HepG2 (cell line): ENCODE measurements at regions not wholly inside any gene's neighbourhood (a gene's known extent, or its start where the extent isn't known, plus 50 kb on each side); places are given as distances from the start of the nearest gene placed in this dataset.

Experiments
- ATAC-seq: fragments of 200-7000 bp; cut with Tn5 transposase; 3 replicates; pipeline ENCODE4 v1.9.1; 2020; ENCODE audit warnings: mild to moderate bottlenecking, moderate library complexity
- BruUV-seq: library from RNA; stranded (reverse); fragments of 400-500 nt; replicated peaks from 2 replicates; lab custom pipeline; 2021; lab: Mats Ljungman, UMichigan
- CTCF ChIA-PET: fragments of 300-600 bp; formaldehyde crosslinking; extraction: SDS; loops from one replicate; lab custom pipeline; 2021; ENCODE audit warnings: low total read pairs, inconsistent platforms, low intra/inter-chr PET ratio; lab: Yijun Ruan, JAX
- POLR2A ChIA-PET: fragments of 350-600 bp; sonication (Branson Sonifier 250); formaldehyde crosslinking; loops from one replicate; lab custom pipeline; 2020; ENCODE audit warnings: antibody characterized with exemption, inconsistent platforms; lab: Yijun Ruan, JAX
- DNase-seq: peaks from one replicate; pipeline ENCODE4 v3.0.0-alpha.2; 2015; ENCODE audit warnings: low spot score
- FAIRE-seq: peaks from 3 replicates; lab custom pipeline; 2011; peaks lifted over from hg19 to GRCh38; lab: Jason Lieb, UNC
- H2AFZ ChIP-seq: one replicate; pipeline ENCODE4 v1.6.1; 2011; ENCODE audit warnings: low read length, inconsistent platforms
- H3K27ac ChIP-seq: fragments of 300-600 bp; 3 replicates; pipeline ENCODE4 v1.8.0; 2011; ENCODE audit warnings: mixed run types, mild to moderate bottlenecking, mixed read lengths, low read length, inconsistent platforms; ENCODE audit not compliant: insufficient read depth; ENCODE audit errors: extremely low read length
- H3K27me3 ChIP-seq, 2 experiments: fragments of 200-600 bp in 1 of 2; 2 replicates in 1 of 2; 3 replicates in 1 of 2; pipeline versions ENCODE4 v1.6.0 to v1.8.0; 2011; ENCODE audit warnings: low read length in 2 of 2, mild to moderate bottlenecking in 2 of 2, moderate library complexity in 2 of 2, inconsistent platforms in 1 of 2; ENCODE audit not compliant: insufficient read depth in 2 of 2, control insufficient read depth in 1 of 2
- H3K36me3 ChIP-seq, 2 experiments: fragments of 200-600 bp in 1 of 2; replicated peaks in 1 of 2; 2 replicates in 1 of 2; 3 replicates in 1 of 2; pipeline versions ENCODE4 v1.5.1 to v1.8.0; 2011; ENCODE audit warnings: low read length in 2 of 2, inconsistent platforms in 1 of 2; ENCODE audit not compliant: insufficient read depth in 2 of 2, control insufficient read depth in 1 of 2
- H3K4me1 ChIP-seq: 2 replicates; pipeline ENCODE4 v1.5.1; 2012; ENCODE audit warnings: low read length, inconsistent platforms; ENCODE audit not compliant: insufficient read depth
- H3K4me2 ChIP-seq: 2 replicates; pipeline ENCODE4 v1.6.0; 2011; ENCODE audit warnings: low read depth, low read length, inconsistent platforms
- H3K4me3 ChIP-seq, 3 experiments: fragments of 200-600 bp in 1 of 3; sonication (generic), shearing (Covaris generic) in 1 of 3; replicated peaks in 1 of 3; 2 replicates each; pipeline ENCODE4 v1.5.1; 2011 to 2016; ENCODE audit warnings: low read length in 3 of 3, inconsistent platforms in 2 of 3, low read depth in 2 of 3, mild to moderate bottlenecking in 2 of 3, control low read depth in 1 of 3, mixed read lengths in 1 of 3; ENCODE audit not compliant: insufficient read depth in 1 of 3
- H3K79me2 ChIP-seq: one replicate; pipeline ENCODE4 v1.6.1; 2011; ENCODE audit warnings: low read length, inconsistent platforms; ENCODE audit not compliant: insufficient read depth
- H3K9ac ChIP-seq: 2 replicates; pipeline ENCODE4 v1.6.0; 2011; ENCODE audit warnings: mild to moderate bottlenecking, low read depth, low read length, inconsistent platforms; ENCODE audit not compliant: insufficient read depth
- H3K9me3 ChIP-seq: 2 replicates; pipeline ENCODE4 v1.5.1; 2012; ENCODE audit warnings: mild to moderate bottlenecking, low read length
- H4K20me1 ChIP-seq: 2 replicates; pipeline ENCODE4 v1.6.0; 2011; ENCODE audit warnings: inconsistent platforms, mild to moderate bottlenecking, low read length, moderate library complexity; ENCODE audit not compliant: insufficient read depth
- CREBL2 ChIP-seq: sonication (generic); formaldehyde crosslinking; IDR thresholded peaks from 2 replicates; pipeline ENCODE4 v1.8.1; 2023; ENCODE audit warnings: missing genetic modification reagents, mild to moderate bottlenecking, borderline replicate concordance
- JUND ChIP-seq: sonication (generic); formaldehyde crosslinking; IDR thresholded peaks from 2 replicates; pipeline ENCODE4 v1.8.0; 2022; ENCODE audit warnings: mild to moderate bottlenecking, missing genetic modification reagents
- SETDB1 ChIP-seq: sonication (generic); formaldehyde crosslinking; IDR thresholded peaks from 2 replicates; pipeline ENCODE4 v1.5.1; 2020; ENCODE audit warnings: missing genetic modification reagents, mild to moderate bottlenecking, borderline replicate concordance
- SMAD1 ChIP-seq: sonication (generic); formaldehyde crosslinking; IDR thresholded peaks from 2 replicates; pipeline ENCODE4 v1.4.0; 2020; ENCODE audit warnings: missing genetic modification reagents, low read depth, mild to moderate bottlenecking, borderline replicate concordance
- SMARCE1 ChIP-seq: fragments of 450-650 bp; IDR thresholded peaks from 2 replicates; pipeline ENCODE4 v1.6.1; 2017; ENCODE audit warnings: borderline replicate concordance
- TMF1 ChIP-seq: sonication (generic); formaldehyde crosslinking; IDR thresholded peaks from 2 replicates; pipeline ENCODE4 v1.8.1; 2022; ENCODE audit warnings: low read depth, missing genetic modification reagents
- TRIM24 ChIP-seq: sonication (generic); formaldehyde crosslinking; IDR thresholded peaks from 2 replicates; pipeline ENCODE4 v1.8.0; 2022; ENCODE audit warnings: mild to moderate bottlenecking, missing genetic modification reagents
- ZNF468 ChIP-seq: sonication (generic); formaldehyde crosslinking; IDR thresholded peaks from 2 replicates; pipeline ENCODE4 v1.8.0; 2022; ENCODE audit warnings: mild to moderate bottlenecking, moderate library complexity, missing genetic modification reagents
- ZNF562 ChIP-seq: sonication (generic); formaldehyde crosslinking; IDR thresholded peaks from 2 replicates; pipeline ENCODE4 v1.8.0; 2022; ENCODE audit warnings: missing genetic modification reagents, borderline replicate concordance
- ZNF772 ChIP-seq: sonication (generic); formaldehyde crosslinking; IDR thresholded peaks from 2 replicates; pipeline ENCODE4 v1.5.0; 2020; ENCODE audit warnings: mild to moderate bottlenecking, missing genetic modification reagents
- ZNF773 ChIP-seq: sonication (generic); formaldehyde crosslinking; IDR thresholded peaks from 2 replicates; pipeline ENCODE4 v1.4.0; 2020; ENCODE audit warnings: missing genetic modification reagents, borderline replicate concordance
- ZUFSP ChIP-seq: sonication (generic); formaldehyde crosslinking; IDR thresholded peaks from 2 replicates; pipeline ENCODE4 v1.9.0; 2021; ENCODE audit warnings: missing genetic modification reagents, mild to moderate bottlenecking, borderline replicate concordance
- WGBS: methylation state at CpG from one replicate; pipeline ENCODE4 v1.1.6; 2017; ENCODE audit warnings: low lambda C conversion rate; 5-methylcytosine and 5-hydroxymethylcytosine counted together
- in situ Hi-C: cut with HindIII; loops from 2 replicates; pipeline ENCODE4 v1.10.0; 2017; ENCODE audit warnings: low pct_unique_long_range_greater_than_20kb; ENCODE audit not compliant: extremely low pct_ligation_motif_present
- intact Hi-C: fragments of 100-400 bp; cut with micrococcal nuclease; formaldehyde crosslinking; loops from one replicate; pipeline ENCODE4 v1.10.0; 2022; ENCODE audit not compliant: unreplicated experiment

- 51% methylated on average over 5 of the region's 5 CpGs for WGBS
- intact Hi-C loops, result no loop called here
- H3K27ac ChIP-seq, result no peak overlapping the region
- no peaks in the 10 kb centered on the region for H3K4me1 ChIP-seq
- DNase-seq (no peak), FAIRE-seq (no peak), ATAC-seq (no peak)
- ChIA-PET POLR2A (no interaction called here), CTCF (no interaction called here)
- H3K79me2 ChIP-seq, result no peaks in the 10 kb centered on the region
- no peak overlapping the region for H2AFZ ChIP-seq
- in situ Hi-C loops, result no loop called here
- H3K9me3 ChIP-seq, result no peaks in the 10 kb centered on the region
- H3K36me3 ChIP-seq, result no peaks in the 10 kb centered on the region
- BruUV-seq, result no TSS peak
- no peak overlapping the region for H3K4me3 ChIP-seq
- no peak overlapping the region for H3K4me2 ChIP-seq
- H3K27me3 ChIP-seq, result peaks cover 0 to 5% of the 10 kb centered on the region in 2 experiments; a peak in 1 of 5 replicates
- no peaks in the 10 kb centered on the region for H4K20me1 ChIP-seq
- H3K9ac ChIP-seq, result no peak overlapping the region
- TF ChIP-seq ZNF772 (CRISPR knock-in tag) (no peak), SMARCE1 (no peak), ZNF562 (CRISPR knock-in tag) (no peak), TRIM24 (CRISPR knock-in tag) (no peak), TMF1 (CRISPR knock-in tag) (no peak), CREBL2 (CRISPR knock-in tag) (no peak)
Observed at GRCh38 chr2:230600285-230600684, 112.4 kb upstream of the CAB39 start.

DNA sequence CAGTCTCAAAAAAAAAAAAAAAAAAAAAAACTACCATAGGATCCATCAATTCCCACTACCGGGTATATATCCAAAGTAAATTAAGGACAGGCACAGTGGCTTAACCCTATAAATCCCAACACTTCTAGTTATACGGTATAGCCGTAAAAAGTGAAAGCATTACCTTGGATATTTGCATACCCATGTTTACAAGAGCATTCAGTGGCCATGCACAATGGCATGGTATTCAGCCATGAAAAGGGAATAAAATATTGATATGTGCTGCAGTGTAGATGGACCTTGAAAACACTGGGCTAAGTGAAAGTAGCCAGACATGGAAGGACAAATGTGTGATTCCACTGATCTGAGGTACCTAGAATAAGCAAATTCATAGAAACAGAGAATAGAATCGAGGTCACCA lies 111.8 kb upstream of the CAB39 start:
- Histone ChIP-seq H3K27me3 (no peaks in the 10 kb centered on the region; a peak in 1 of 5 replicates), H3K36me3 (no peaks in the 10 kb centered on the region), H3K4me1 (no peaks in the 10 kb centered on the region), H3K27ac (no peak overlapping the region), H3K4me3 (no peak overlapping the region), H4K20me1 (no peaks in the 10 kb centered on the region), H3K4me2 (no peak overlapping the region), H3K79me2 (no peaks in the 10 kb centered on the region), H3K9me3 (no peaks in the 10 kb centered on the region), H2AFZ (no peak overlapping the region), H3K9ac (no peak overlapping the region)
- ATAC-seq (no peak), FAIRE-seq (no peak), DNase-seq (no peak)
- in situ Hi-C loops, result no loop called here
- no TSS peak for BruUV-seq
- intact Hi-C loops, result no loop called here
- ChIA-PET POLR2A (no interaction called here), CTCF (no interaction called here)
- TF ChIP-seq SETDB1, result no peak
- no peak for TF ChIP-seq ZUFSP (CRISPR knock-in tag)
- TF ChIP-seq SMAD1 (CRISPR knock-in tag), result no peak
- TF ChIP-seq JUND (CRISPR knock-in tag), result no peak
- no peak for TF ChIP-seq ZNF468 (CRISPR knock-in tag)
- no peak for TF ChIP-seq ZNF773 (CRISPR knock-in tag)
- WGBS, result 33% methylated on average over 4 of the region's 4 CpGs
